ENCODE measurements at regions not wholly inside any gene's neighbourhood (a gene's known extent, or its start where the extent isn't known, plus 50 kb on each side); places are given as distances from the start of the nearest gene placed in this dataset.

GRCh38 chrX:39654952-39655351 lies 442.8 kb downstream of the BCOR start:
- DNase-seq = no peak

GRCh38 chrX:39661116-39661907 lies 436.4 kb downstream of the BCOR start:
- no peak for DNase-seq

- DNase-seq = no peak
Measured at GRCh38 chrX:39665830-39666518, 431.8 kb downstream of the BCOR start.

GRCh38 chrX:39667191-39667590 lies 430.6 kb downstream of the BCOR start:
- no peak for DNase-seq

- no peak for DNase-seq
Measured at GRCh38 chrX:39667736-39668482, 429.8 kb downstream of the BCOR start.

GRCh38 chrX:39669668-39670067 lies 428.1 kb downstream of the BCOR start:
- no peak for DNase-seq

- no peak for DNase-seq
Measured at GRCh38 chrX:39670281-39670680, 427.5 kb downstream of the BCOR start.

- DNase-seq = no peak
Measured at GRCh38 chrX:39672405-39672804, 425.4 kb downstream of the BCOR start.

GRCh38 chrX:39674490-39675161 lies 423.1 kb downstream of the BCOR start:
- no peak for DNase-seq

- no peak for DNase-seq
Measured at GRCh38 chrX:39675162-39675553, 422.6 kb downstream of the BCOR start.

- DNase-seq = no peak
Measured at GRCh38 chrX:39675619-39676018, 422.1 kb downstream of the BCOR start.

GRCh38 chrX:39676434-39676833 lies 421.3 kb downstream of the BCOR start:
- no peak for DNase-seq

GRCh38 chrX:39677585-39677977 lies 420.2 kb downstream of the BCOR start:
- DNase-seq = no peak

GRCh38 chrX:39677978-39678791 lies 419.6 kb downstream of the BCOR start:
- no peak for DNase-seq

GRCh38 chrX:39678914-39679313 lies 418.8 kb downstream of the BCOR start:
- no peak for DNase-seq

- no peak for DNase-seq
Measured at GRCh38 chrX:39679497-39680157, 418.1 kb downstream of the BCOR start.

GRCh38 chrX:39681885-39682284 lies 415.9 kb downstream of the BCOR start:
- no peak for DNase-seq

GRCh38 chrX:39682778-39683177 lies 415.0 kb downstream of the BCOR start:
- DNase-seq = no peak

- DNase-seq = no peak
Measured at GRCh38 chrX:39688219-39688575, 409.6 kb downstream of the BCOR start.

GRCh38 chrX:39688576-39689375 lies 409.0 kb downstream of the BCOR start:
- DNase-seq = no peak

Measured in NCI-H2081 treated with DMSO at 0.1 percent for 48 hours (cell line).